HUDEP-2 (cell line): ENCODE measurements at regions not wholly inside any gene's neighbourhood (a gene's known extent, or its start where the extent isn't known, plus 50 kb on each side); places are given as distances from the start of the nearest gene placed in this dataset.

ENCODE experiments used
- DNase-seq, 76 experiments: peaks; one replicate each; lab custom pipeline; 2025; ENCODE audit not compliant: unreplicated experiment in 76 of 76; lab: John Stamatoyannopoulos, UW

DNA sequence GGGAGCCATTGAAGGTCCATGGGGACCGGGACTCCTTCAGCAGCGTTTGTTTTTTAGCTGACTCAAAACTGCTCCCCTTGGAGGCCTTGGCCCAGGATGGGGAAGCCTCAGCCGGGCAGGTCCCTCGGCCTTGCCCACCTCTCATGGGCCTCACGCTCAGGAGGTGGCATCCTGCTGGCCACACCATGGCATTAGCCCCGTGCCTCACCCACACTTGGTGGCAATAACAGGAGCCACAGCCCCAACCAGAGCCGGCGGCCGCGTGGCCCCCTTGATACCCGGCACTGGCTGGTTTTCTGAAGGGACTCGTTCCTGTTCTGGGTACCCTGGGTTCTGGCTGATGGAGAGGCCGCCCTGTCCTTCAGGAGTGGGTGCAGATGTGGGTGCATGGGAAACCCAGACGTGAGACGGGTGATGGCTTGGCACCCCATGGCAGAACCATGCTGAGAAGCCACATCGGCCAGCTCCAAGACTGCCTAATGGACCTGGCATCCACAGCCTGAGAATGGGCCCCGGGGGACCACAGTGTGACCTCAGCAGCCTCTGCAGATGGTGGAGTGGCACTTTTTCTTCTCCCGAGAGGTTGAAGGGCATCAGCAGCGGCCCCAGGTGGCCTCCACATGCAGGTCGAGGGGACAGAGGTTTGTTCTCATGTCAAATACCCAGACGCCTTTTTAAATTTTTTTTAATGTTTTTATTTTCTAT is 49.8 kb upstream of the PPARA start:
- no peak for DNase-seq
